Endothelial cell (in vitro differentiated cells): ENCODE measurements at regions not wholly inside any gene's neighbourhood (a gene's known extent, or its start where the extent isn't known, plus 50 kb on each side); places are given as distances from the start of the nearest gene placed in this dataset.

Experiments
- DNase-seq: peaks from one replicate; pipeline ENCODE4 v3.0.0; 2021; ENCODE audit warnings: low spot score
- H3K27ac Mint-ChIP-seq: one replicate; pipeline ENCODE4 v1.8.0; 2021; ENCODE audit warnings: mixed read lengths, inconsistent platforms; ENCODE audit not compliant: unreplicated experiment
- H3K27me3 Mint-ChIP-seq: one replicate; pipeline ENCODE4 v1.8.0; 2021; ENCODE audit warnings: mild to moderate bottlenecking, moderate library complexity, mixed read lengths, inconsistent platforms; ENCODE audit not compliant: unreplicated experiment
- H3K36me3 Mint-ChIP-seq: one replicate; pipeline ENCODE4 v1.8.0; 2021; ENCODE audit warnings: mild to moderate bottlenecking, low read depth, mixed read lengths, inconsistent platforms; ENCODE audit not compliant: unreplicated experiment
- H3K4me1 Mint-ChIP-seq: one replicate; pipeline ENCODE4 v1.8.0; 2021; ENCODE audit warnings: mild to moderate bottlenecking, mixed read lengths, inconsistent platforms; ENCODE audit not compliant: unreplicated experiment
- H3K4me3 Mint-ChIP-seq: one replicate; pipeline ENCODE4 v1.8.0; 2021; ENCODE audit warnings: mild to moderate bottlenecking, mixed read lengths, inconsistent platforms; ENCODE audit not compliant: unreplicated experiment
- H3K9me3 Mint-ChIP-seq: one replicate; pipeline ENCODE4 v1.8.0; 2021; ENCODE audit warnings: mixed read lengths, inconsistent platforms; ENCODE audit not compliant: unreplicated experiment
- CTCF ChIP-seq: fragments of 200-600 bp; sonication (generic); IDR thresholded peaks from one replicate; pipeline ENCODE4 v1.5.0; 2021; ENCODE audit warnings: antibody characterized with exemption; ENCODE audit not compliant: unreplicated experiment

GRCh38 chr13:75170311-75170710, 311.7 kb downstream of the TBC1D4 start:
- H3K27me3 Mint-ChIP-seq: no peaks in the 10 kb centered on the region
- no peaks in the 10 kb centered on the region for H3K9me3 Mint-ChIP-seq
- peaks cover 7% of the 10 kb centered on the region for H3K4me1 Mint-ChIP-seq
- no peak overlapping the region for H3K27ac Mint-ChIP-seq
- no peaks in the 10 kb centered on the region for H3K36me3 Mint-ChIP-seq
- DNase-seq: no peak
- no peak for TF ChIP-seq CTCF
- H3K4me3 Mint-ChIP-seq: no peak overlapping the region

- H3K4me1 Mint-ChIP-seq: peaks cover 6% of the 10 kb centered on the region
- H3K9me3 Mint-ChIP-seq: no peaks in the 10 kb centered on the region
- no peak for TF ChIP-seq CTCF
- no peaks in the 10 kb centered on the region for H3K36me3 Mint-ChIP-seq
- no peak overlapping the region for H3K27ac Mint-ChIP-seq
- DNase-seq: no peak
- H3K4me3 Mint-ChIP-seq: no peak overlapping the region
- no peaks in the 10 kb centered on the region for H3K27me3 Mint-ChIP-seq
Measured at GRCh38 chr13:75165543-75166230, 316.3 kb downstream of the TBC1D4 start.

GRCh38 chr13:75161804-75162203, 320.2 kb downstream of the TBC1D4 start:
- H3K4me1 Mint-ChIP-seq: no peaks in the 10 kb centered on the region
- no peak overlapping the region for H3K27ac Mint-ChIP-seq
- no peak for TF ChIP-seq CTCF
- H3K27me3 Mint-ChIP-seq: no peaks in the 10 kb centered on the region
- no peaks in the 10 kb centered on the region for H3K36me3 Mint-ChIP-seq
- DNase-seq: no peak
- no peak overlapping the region for H3K4me3 Mint-ChIP-seq
- no peaks in the 10 kb centered on the region for H3K9me3 Mint-ChIP-seq

GRCh38 chr13:75160984-75161383, 321.0 kb downstream of the TBC1D4 start:
- H3K4me3 Mint-ChIP-seq: no peak overlapping the region
- no peak for TF ChIP-seq CTCF
- H3K27me3 Mint-ChIP-seq: no peaks in the 10 kb centered on the region
- no peaks in the 10 kb centered on the region for H3K4me1 Mint-ChIP-seq
- no peak overlapping the region for H3K27ac Mint-ChIP-seq
- no peak for DNase-seq
- H3K9me3 Mint-ChIP-seq: no peaks in the 10 kb centered on the region
- no peaks in the 10 kb centered on the region for H3K36me3 Mint-ChIP-seq

GRCh38 chr13:75154331-75154730, 327.6 kb downstream of the TBC1D4 start:
- H3K4me1 Mint-ChIP-seq: no peaks in the 10 kb centered on the region
- H3K36me3 Mint-ChIP-seq: no peaks in the 10 kb centered on the region
- no peak overlapping the region for H3K27ac Mint-ChIP-seq
- no peak for TF ChIP-seq CTCF
- no peak for DNase-seq
- H3K4me3 Mint-ChIP-seq: no peak overlapping the region
- H3K9me3 Mint-ChIP-seq: peaks cover 5% of the 10 kb centered on the region
- no peaks in the 10 kb centered on the region for H3K27me3 Mint-ChIP-seq
